ENCODE measurements at regions not wholly inside any gene's neighbourhood (a gene's known extent, or its start where the extent isn't known, plus 50 kb on each side); places are given as distances from the start of the nearest gene placed in this dataset.

- no peak for TF ChIP-seq HNF4G (IDR thresholded peaks at IDR 0.05)
- TF ChIP-seq YY1 (IDR thresholded peaks at IDR 0.05) = no peak
- TF ChIP-seq, protein P1, sequence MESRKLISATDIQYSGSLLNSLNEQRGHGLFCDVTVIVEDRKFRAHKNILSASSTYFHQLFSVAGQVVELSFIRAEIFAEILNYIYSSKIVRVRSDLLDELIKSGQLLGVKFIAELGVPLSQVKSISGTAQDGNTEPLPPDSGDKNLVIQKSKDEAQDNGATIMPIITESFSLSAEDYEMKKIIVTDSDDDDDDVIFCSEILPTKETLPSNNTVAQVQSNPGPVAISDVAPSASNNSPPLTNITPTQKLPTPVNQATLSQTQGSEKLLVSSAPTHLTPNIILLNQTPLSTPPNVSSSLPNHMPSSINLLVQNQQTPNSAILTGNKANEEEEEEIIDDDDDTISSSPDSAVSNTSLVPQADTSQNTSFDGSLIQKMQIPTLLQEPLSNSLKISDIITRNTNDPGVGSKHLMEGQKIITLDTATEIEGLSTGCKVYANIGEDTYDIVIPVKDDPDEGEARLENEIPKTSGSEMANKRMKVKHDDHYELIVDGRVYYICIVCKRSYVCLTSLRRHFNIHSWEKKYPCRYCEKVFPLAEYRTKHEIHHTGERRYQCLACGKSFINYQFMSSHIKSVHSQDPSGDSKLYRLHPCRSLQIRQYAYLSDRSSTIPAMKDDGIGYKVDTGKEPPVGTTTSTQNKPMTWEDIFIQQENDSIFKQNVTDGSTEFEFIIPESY (IDR thresholded peaks at IDR 0.05) = no peak
- TF ChIP-seq GABPA (IDR thresholded peaks at IDR 0.05 in 1 of 2, conservative IDR thresholded peaks at IDR 0.05 in 1 of 2) = no peak
- TF ChIP-seq FOXA1 (IDR thresholded peaks at IDR 0.05) = no peak
- TF ChIP-seq SP1 (IDR thresholded peaks at IDR 0.05) = no peak
- no peak for TF ChIP-seq TAF1 (conservative IDR thresholded peaks at IDR 0.05)
- no peak for TF ChIP-seq HNF4A (conservative IDR thresholded peaks at IDR 0.05)
- TF ChIP-seq EGR1 (IDR thresholded peaks at IDR 0.05; ENCODE audit: low read depth in 2 of 2) = no peak
- TF ChIP-seq, protein P2, sequence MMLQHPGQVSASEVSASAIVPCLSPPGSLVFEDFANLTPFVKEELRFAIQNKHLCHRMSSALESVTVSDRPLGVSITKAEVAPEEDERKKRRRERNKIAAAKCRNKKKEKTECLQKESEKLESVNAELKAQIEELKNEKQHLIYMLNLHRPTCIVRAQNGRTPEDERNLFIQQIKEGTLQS (IDR thresholded peaks at IDR 0.05) = no peak
- no peak for TF ChIP-seq FOXA2 (IDR thresholded peaks at IDR 0.05)
- TF ChIP-seq JUND (IDR thresholded peaks at IDR 0.05) = no peak
- no peak for TF ChIP-seq REST (IDR thresholded peaks at IDR 0.05)
- TF ChIP-seq, protein P3, sequence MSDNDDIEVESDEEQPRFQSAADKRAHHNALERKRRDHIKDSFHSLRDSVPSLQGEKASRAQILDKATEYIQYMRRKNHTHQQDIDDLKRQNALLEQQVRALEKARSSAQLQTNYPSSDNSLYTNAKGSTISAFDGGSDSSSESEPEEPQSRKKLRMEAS (IDR thresholded peaks at IDR 0.05) = no peak
- TF ChIP-seq RAD21 (IDR thresholded peaks at IDR 0.05) = no peak
- no peak for TF ChIP-seq RXRA (IDR thresholded peaks at IDR 0.05)
- TF ChIP-seq NR2F2 (IDR thresholded peaks at IDR 0.05) = no peak
- TF ChIP-seq CTCF (IDR thresholded peaks at IDR 0.05; ENCODE audit: low read depth, low read length, missing input control) = no peak
- no peak for DNase-seq (ENCODE audit: low spot score)
- H3K9me3 ChIP-seq (ENCODE audit: control insufficient read depth in 4 of 4, low read length in 3 of 4) = no peaks in the 10 kb centered on the region
- no peaks in the 10 kb centered on the region for H3K27me3 ChIP-seq (ENCODE audit: control insufficient read depth in 4 of 4, insufficient read depth in 4 of 4, low read length in 3 of 4)
- WGBS = 83% methylated on average over 3 of the region's 3 CpGs
- no peak overlapping the region for H3K27ac ChIP-seq (ENCODE audit: low read depth in 1 of 2, low read length in 2 of 2)
- H3K4me1 ChIP-seq (ENCODE audit: control insufficient read depth in 4 of 4, insufficient read depth in 4 of 4, low read length in 3 of 4) = no peaks in the 10 kb centered on the region
- no peak overlapping the region for H3K9ac ChIP-seq (ENCODE audit: low read depth in 1 of 2, low read length in 2 of 2)
- H3K4me3 ChIP-seq (ENCODE audit: low read depth in 1 of 3, low read length in 3 of 3) = no peak overlapping the region
- H3K36me3 ChIP-seq (ENCODE audit: control insufficient read depth in 4 of 4, insufficient read depth in 3 of 4, low read depth in 1 of 4, low read length in 3 of 4) = no peaks in the 10 kb centered on the region
These were observed 364.2 kb upstream of the ZP4 start for GRCh38 chr1:238254935-238255334.
